ENCODE measurements at regions not wholly inside any gene's neighbourhood (a gene's known extent, or its start where the extent isn't known, plus 50 kb on each side); places are given as distances from the start of the nearest gene placed in this dataset.

DNA sequence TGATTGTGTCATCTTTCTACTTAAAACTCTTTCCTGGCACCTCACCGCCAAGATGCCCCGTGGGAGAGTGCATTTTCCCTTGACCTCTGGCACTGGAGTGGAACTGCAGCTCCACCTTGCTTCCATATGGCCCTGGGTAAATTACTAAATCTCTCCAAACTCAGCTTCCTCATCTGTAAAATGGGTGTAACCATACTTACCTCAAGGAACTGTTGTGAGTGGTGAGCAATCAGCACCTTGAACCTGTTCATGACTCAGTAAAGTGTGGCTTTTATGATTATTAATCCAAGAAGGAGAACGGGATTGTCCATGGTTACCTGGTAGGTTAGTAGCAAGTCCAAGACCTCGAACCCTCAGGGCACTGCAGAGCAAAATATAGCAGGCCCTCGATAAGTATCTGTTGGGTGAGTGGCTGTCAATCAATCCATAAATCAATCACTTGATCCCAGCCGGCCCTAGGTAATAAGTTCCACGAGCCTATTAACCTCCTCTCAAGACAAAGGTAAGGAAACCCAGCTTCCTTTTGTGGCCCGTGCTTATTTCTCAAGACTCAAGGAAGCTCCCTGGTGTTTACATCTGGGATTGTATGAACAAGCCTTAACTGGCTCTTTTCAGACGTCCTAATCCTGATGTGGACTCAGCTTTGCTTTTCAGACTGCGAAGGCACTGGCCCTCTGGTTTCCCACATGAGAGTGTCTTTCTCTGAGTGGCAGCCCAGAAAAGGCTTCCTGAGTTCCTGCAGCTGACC, 114.0 kb upstream of the GJB5 start:
- no peaks in the 10 kb centered on the region for H3K9me3 Mint-ChIP-seq (ENCODE audit: unreplicated experiment)
- ChIA-PET POLR2A (interaction anchor here (0.6 to 0.7 kb wide), 2 partner anchors 56 to 204 kb away, joined by 3 read pairs; no protein-coding TSS in a partner anchor), CTCF (interaction anchor here (1.0 kb wide), 1 partner anchor 102 kb away, joined by 3 read pairs; no protein-coding TSS in a partner anchor)
- intact Hi-C loops (cut with micrococcal nuclease), result no loop called here
- TF ChIP-seq, protein P1, sequence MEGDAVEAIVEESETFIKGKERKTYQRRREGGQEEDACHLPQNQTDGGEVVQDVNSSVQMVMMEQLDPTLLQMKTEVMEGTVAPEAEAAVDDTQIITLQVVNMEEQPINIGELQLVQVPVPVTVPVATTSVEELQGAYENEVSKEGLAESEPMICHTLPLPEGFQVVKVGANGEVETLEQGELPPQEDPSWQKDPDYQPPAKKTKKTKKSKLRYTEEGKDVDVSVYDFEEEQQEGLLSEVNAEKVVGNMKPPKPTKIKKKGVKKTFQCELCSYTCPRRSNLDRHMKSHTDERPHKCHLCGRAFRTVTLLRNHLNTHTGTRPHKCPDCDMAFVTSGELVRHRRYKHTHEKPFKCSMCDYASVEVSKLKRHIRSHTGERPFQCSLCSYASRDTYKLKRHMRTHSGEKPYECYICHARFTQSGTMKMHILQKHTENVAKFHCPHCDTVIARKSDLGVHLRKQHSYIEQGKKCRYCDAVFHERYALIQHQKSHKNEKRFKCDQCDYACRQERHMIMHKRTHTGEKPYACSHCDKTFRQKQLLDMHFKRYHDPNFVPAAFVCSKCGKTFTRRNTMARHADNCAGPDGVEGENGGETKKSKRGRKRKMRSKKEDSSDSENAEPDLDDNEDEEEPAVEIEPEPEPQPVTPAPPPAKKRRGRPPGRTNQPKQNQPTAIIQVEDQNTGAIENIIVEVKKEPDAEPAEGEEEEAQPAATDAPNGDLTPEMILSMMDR (IDR thresholded peaks at IDR 0.05; ENCODE audit: unreplicated experiment), result no peak
- peaks cover 11% of the 10 kb centered on the region for H3K36me3 Mint-ChIP-seq (ENCODE audit: insufficient read depth, unreplicated experiment)
- peaks cover 45% of the 10 kb centered on the region for H3K27me3 Mint-ChIP-seq (ENCODE audit: insufficient read depth, unreplicated experiment)
- H3K27ac Mint-ChIP-seq (ENCODE audit: low read depth, unreplicated experiment), result no peak overlapping the region
- no peaks in the 10 kb centered on the region for H3K4me1 Mint-ChIP-seq (ENCODE audit: insufficient read depth, unreplicated experiment)
- no TSS peak for BruUV-seq (replicated peaks)
- DNase-seq (ENCODE audit: unreplicated experiment), result no peak
- H3K4me3 Mint-ChIP-seq (ENCODE audit: unreplicated experiment), result no peak overlapping the region

DNA sequence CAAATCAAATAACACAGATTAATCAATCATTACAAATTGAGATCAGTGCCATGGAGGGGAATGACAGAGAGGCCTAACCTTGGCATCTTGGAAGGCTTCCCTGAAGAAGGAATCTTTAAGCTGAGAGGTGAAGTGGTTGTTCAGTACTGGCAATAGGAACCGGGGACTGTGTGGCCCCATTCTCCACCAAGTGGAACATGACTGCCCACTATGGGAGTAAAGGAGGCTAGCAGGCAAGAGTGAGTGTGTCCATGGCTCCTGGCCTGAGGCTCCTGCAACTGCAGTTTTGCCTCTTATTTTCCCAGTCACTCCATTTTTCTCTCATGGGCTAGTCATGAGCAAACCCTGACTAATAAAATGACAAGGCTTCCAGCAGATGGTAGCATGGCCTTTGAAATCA, 112.2 kb upstream of the GJB5 start:
- BruUV-seq (replicated peaks), result no TSS peak
- ChIA-PET POLR2A (no interaction called here), CTCF (interaction anchor here (0.6 kb wide), 1 partner anchor 217 kb away, joined by 3 read pairs; the partner anchor contains the start of gene SMIM12)
- Mint-ChIP-seq H3K4me1 (ENCODE audit: insufficient read depth, unreplicated experiment) (no peaks in the 10 kb centered on the region), H3K4me3 (ENCODE audit: unreplicated experiment) (no peak overlapping the region), H3K27me3 (ENCODE audit: insufficient read depth, unreplicated experiment) (peaks cover 38% of the 10 kb centered on the region), H3K9me3 (ENCODE audit: unreplicated experiment) (no peaks in the 10 kb centered on the region), H3K27ac (ENCODE audit: low read depth, unreplicated experiment) (no peak overlapping the region), H3K36me3 (ENCODE audit: insufficient read depth, unreplicated experiment) (peaks cover 4% of the 10 kb centered on the region)
- TF ChIP-seq, protein P1 (IDR thresholded peaks at IDR 0.05; ENCODE audit: unreplicated experiment), result no peak
- intact Hi-C loops (cut with micrococcal nuclease), result no loop called here
- peak; percentile 12 for DNase-seq (ENCODE audit: unreplicated experiment)

DNA sequence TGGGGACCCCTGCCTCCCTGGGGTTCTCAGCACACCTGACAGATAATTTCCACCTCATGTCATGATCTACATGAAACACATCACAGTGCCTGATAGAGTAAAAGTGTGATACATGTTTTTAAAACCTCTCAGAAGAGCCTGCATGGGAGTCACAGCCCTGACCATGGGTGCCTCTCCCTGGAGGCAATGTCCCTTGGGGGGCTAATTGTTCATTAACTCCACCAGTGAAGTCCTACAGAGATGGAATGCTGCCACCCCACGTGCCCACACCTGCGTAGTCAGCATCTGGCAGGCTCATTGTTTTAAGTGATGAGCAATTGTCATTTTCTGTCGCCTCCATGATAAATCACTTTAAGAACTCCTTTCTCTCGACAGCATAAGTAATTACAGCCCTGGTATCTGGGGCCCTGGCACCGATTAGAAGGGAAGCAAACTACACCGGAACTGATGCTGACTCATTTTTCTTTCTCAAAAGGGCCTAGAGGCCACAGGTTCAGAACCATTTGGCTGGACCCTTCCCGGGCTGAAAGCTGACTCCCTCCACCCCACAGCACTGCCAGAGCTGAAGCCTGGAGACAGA, 109.6 kb upstream of the GJB5 start:
- Mint-ChIP-seq H3K4me3 (ENCODE audit: unreplicated experiment) (no peak overlapping the region), H3K4me1 (ENCODE audit: insufficient read depth, unreplicated experiment) (no peaks in the 10 kb centered on the region), H3K9me3 (ENCODE audit: unreplicated experiment) (no peaks in the 10 kb centered on the region), H3K27ac (ENCODE audit: low read depth, unreplicated experiment) (no peak overlapping the region), H3K27me3 (ENCODE audit: insufficient read depth, unreplicated experiment) (peaks cover 57% of the 10 kb centered on the region), H3K36me3 (ENCODE audit: insufficient read depth, unreplicated experiment) (peaks cover 4% of the 10 kb centered on the region)
- ChIA-PET CTCF (no interaction called here), POLR2A (no interaction called here)
- peak; percentile 18 for DNase-seq (ENCODE audit: unreplicated experiment)
- TF ChIP-seq, protein P1 (IDR thresholded peaks at IDR 0.05; ENCODE audit: unreplicated experiment), result no peak
- BruUV-seq (replicated peaks), result no TSS peak
- intact Hi-C loops (cut with micrococcal nuclease), result no loop called here

DNA sequence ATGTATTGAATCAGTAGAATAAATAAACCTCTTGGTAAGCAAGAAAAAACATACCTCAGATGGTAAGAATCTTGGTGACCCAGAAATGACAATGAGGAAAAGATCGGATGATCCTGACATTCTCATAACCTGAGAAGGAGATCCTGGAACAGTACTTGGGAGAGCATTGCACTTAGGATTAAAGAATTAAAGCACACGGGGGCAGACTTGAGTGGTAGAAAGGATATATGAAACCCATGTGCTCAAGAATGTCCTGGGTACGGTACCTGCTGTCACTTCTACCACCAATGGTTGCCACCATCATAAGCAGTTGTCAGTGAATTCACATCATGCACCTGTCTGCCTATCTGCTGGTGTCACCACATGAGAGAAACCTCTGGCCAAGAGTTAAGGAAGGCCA, 108.9 kb upstream of the GJB5 start:
- TF ChIP-seq, protein P1 (IDR thresholded peaks at IDR 0.05; ENCODE audit: unreplicated experiment), result no peak

More for the DNA sequence above, 108.9 kb upstream of the GJB5 start:
- no peaks in the 10 kb centered on the region for H3K9me3 Mint-ChIP-seq (ENCODE audit: unreplicated experiment)
- no peaks in the 10 kb centered on the region for H3K4me1 Mint-ChIP-seq (ENCODE audit: insufficient read depth, unreplicated experiment)
- H3K36me3 Mint-ChIP-seq (ENCODE audit: insufficient read depth, unreplicated experiment), result peaks cover 4% of the 10 kb centered on the region
- ChIA-PET POLR2A (no interaction called here), CTCF (no interaction called here)
- BruUV-seq (replicated peaks), result no TSS peak
- H3K4me3 Mint-ChIP-seq (ENCODE audit: unreplicated experiment), result no peak overlapping the region
- no peak overlapping the region for H3K27ac Mint-ChIP-seq (ENCODE audit: low read depth, unreplicated experiment)
- DNase-seq (ENCODE audit: unreplicated experiment), result no peak
- H3K27me3 Mint-ChIP-seq (ENCODE audit: insufficient read depth, unreplicated experiment), result peaks cover 62% of the 10 kb centered on the region
- intact Hi-C loops (cut with micrococcal nuclease), result no loop called here

Data from MCF 10A (cell line).